ENCODE measurements at regions not wholly inside any gene's neighbourhood (a gene's known extent, or its start where the extent isn't known, plus 50 kb on each side); places are given as distances from the start of the nearest gene placed in this dataset.

DNA sequence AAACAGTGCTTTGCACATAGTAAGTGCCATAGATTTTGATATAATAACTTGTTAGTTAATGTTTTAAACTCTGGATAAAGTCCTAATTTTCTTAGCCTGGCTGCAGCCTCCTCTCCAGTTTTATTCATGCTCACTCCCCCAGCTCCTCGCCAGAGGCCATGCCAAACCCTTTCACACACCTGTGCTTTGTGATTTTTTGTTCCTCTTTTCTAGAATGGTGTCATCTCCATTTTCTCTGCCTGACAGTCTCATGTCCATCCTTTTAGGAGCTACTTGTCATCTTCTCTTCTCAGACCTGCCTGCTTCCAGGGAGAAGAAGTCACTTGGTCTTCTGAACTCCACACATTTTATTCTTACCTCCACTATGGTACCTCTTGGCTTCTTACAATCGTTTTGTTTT lies 55.8 kb upstream of the SPATA13 start:
- TF ChIP-seq, protein P1, sequence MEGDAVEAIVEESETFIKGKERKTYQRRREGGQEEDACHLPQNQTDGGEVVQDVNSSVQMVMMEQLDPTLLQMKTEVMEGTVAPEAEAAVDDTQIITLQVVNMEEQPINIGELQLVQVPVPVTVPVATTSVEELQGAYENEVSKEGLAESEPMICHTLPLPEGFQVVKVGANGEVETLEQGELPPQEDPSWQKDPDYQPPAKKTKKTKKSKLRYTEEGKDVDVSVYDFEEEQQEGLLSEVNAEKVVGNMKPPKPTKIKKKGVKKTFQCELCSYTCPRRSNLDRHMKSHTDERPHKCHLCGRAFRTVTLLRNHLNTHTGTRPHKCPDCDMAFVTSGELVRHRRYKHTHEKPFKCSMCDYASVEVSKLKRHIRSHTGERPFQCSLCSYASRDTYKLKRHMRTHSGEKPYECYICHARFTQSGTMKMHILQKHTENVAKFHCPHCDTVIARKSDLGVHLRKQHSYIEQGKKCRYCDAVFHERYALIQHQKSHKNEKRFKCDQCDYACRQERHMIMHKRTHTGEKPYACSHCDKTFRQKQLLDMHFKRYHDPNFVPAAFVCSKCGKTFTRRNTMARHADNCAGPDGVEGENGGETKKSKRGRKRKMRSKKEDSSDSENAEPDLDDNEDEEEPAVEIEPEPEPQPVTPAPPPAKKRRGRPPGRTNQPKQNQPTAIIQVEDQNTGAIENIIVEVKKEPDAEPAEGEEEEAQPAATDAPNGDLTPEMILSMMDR (IDR thresholded peaks at IDR 0.05; ENCODE audit: poor library complexity): no peak
- TF ChIP-seq EZH2 (IDR thresholded peaks at IDR 0.05; ENCODE audit: borderline replicate concordance): no peak

Measured in hepatocyte (in vitro differentiated cells).